ENCODE measurements at regions not wholly inside any gene's neighbourhood (a gene's known extent, or its start where the extent isn't known, plus 50 kb on each side); places are given as distances from the start of the nearest gene placed in this dataset.

- Histone ChIP-seq H3K9me3 (ENCODE audit: control insufficient read depth, insufficient read depth, low read depth, low read length) (no peaks in the 10 kb centered on the region), H3K4me3 (ENCODE audit: low read depth, low read length) (peak overlapping the region; percentile 13; the same call in 1 of the 2 replicates), H3K4me1 (ENCODE audit: control insufficient read depth, insufficient read depth, low read length) (peaks cover 12% of the 10 kb centered on the region), H3K36me3 (ENCODE audit: control insufficient read depth in 2 of 2, insufficient read depth in 1 of 2, low read length in 2 of 2) (no peaks in the 10 kb centered on the region), H3K27ac (ENCODE audit: extremely low read depth, low read depth, low read length) (peak overlapping the region; percentile 47; the same call in 1 of the 2 replicates)
- POLR2A ChIA-PET, result interaction anchor here (0.6 kb wide), 1 partner anchor 554 kb away, joined by 4 read pairs; no protein-coding TSS in a partner anchor
- CTCF ChIA-PET, result no interaction called here
- TF ChIP-seq, protein P1, sequence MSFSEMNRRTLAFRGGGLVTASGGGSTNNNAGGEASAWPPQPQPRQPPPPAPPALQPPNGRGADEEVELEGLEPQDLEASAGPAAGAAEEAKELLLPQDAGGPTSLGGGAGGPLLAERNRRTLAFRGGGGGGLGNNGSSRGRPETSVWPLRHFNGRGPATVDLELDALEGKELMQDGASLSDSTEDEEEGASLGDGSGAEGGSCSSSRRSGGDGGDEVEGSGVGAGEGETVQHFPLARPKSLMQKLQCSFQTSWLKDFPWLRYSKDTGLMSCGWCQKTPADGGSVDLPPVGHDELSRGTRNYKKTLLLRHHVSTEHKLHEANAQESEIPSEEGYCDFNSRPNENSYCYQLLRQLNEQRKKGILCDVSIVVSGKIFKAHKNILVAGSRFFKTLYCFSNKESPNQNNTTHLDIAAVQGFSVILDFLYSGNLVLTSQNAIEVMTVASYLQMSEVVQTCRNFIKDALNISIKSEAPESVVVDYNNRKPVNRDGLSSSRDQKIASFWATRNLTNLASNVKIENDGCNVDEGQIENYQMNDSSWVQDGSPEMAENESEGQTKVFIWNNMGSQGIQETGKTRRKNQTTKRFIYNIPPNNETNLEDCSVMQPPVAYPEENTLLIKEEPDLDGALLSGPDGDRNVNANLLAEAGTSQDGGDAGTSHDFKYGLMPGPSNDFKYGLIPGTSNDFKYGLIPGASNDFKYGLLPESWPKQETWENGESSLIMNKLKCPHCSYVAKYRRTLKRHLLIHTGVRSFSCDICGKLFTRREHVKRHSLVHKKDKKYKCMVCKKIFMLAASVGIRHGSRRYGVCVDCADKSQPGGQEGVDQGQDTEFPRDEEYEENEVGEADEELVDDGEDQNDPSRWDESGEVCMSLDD (tag by site-specific recombination; IDR thresholded peaks at IDR 0.05), result no peak
- no peak for TF ChIP-seq MEIS1 (CRISPR knock-in tag; IDR thresholded peaks at IDR 0.05; ENCODE audit: borderline replicate concordance)
- no peak for TF ChIP-seq SALL2 (tag by site-specific recombination; IDR thresholded peaks at IDR 0.05; ENCODE audit: borderline replicate concordance)
- TF ChIP-seq, protein P2, sequence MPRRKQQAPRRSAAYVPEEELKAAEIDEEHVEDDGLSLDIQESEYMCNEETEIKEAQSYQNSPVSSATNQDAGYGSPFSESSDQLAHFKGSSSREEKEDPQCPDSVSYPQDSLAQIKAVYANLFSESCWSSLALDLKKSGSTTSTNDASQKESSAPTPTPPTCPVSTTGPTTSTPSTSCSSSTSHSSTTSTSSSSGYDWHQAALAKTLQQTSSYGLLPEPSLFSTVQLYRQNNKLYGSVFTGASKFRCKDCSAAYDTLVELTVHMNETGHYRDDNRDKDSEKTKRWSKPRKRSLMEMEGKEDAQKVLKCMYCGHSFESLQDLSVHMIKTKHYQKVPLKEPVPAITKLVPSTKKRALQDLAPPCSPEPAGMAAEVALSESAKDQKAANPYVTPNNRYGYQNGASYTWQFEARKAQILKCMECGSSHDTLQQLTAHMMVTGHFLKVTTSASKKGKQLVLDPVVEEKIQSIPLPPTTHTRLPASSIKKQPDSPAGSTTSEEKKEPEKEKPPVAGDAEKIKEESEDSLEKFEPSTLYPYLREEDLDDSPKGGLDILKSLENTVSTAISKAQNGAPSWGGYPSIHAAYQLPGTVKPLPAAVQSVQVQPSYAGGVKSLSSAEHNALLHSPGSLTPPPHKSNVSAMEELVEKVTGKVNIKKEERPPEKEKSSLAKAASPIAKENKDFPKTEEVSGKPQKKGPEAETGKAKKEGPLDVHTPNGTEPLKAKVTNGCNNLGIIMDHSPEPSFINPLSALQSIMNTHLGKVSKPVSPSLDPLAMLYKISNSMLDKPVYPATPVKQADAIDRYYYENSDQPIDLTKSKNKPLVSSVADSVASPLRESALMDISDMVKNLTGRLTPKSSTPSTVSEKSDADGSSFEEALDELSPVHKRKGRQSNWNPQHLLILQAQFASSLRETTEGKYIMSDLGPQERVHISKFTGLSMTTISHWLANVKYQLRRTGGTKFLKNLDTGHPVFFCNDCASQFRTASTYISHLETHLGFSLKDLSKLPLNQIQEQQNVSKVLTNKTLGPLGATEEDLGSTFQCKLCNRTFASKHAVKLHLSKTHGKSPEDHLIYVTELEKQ (tag by site-specific recombination; IDR thresholded peaks at IDR 0.05; ENCODE audit: borderline replicate concordance), result no peak
- peak; percentile 41; the same call in 1 of the 2 replicates for TF ChIP-seq ZFHX2 (tag by site-specific recombination; conservative IDR thresholded peaks at IDR 0.05)
- TF ChIP-seq ZNF157 (tag by site-specific recombination; IDR thresholded peaks at IDR 0.05), result no peak
- TF ChIP-seq, protein P3, sequence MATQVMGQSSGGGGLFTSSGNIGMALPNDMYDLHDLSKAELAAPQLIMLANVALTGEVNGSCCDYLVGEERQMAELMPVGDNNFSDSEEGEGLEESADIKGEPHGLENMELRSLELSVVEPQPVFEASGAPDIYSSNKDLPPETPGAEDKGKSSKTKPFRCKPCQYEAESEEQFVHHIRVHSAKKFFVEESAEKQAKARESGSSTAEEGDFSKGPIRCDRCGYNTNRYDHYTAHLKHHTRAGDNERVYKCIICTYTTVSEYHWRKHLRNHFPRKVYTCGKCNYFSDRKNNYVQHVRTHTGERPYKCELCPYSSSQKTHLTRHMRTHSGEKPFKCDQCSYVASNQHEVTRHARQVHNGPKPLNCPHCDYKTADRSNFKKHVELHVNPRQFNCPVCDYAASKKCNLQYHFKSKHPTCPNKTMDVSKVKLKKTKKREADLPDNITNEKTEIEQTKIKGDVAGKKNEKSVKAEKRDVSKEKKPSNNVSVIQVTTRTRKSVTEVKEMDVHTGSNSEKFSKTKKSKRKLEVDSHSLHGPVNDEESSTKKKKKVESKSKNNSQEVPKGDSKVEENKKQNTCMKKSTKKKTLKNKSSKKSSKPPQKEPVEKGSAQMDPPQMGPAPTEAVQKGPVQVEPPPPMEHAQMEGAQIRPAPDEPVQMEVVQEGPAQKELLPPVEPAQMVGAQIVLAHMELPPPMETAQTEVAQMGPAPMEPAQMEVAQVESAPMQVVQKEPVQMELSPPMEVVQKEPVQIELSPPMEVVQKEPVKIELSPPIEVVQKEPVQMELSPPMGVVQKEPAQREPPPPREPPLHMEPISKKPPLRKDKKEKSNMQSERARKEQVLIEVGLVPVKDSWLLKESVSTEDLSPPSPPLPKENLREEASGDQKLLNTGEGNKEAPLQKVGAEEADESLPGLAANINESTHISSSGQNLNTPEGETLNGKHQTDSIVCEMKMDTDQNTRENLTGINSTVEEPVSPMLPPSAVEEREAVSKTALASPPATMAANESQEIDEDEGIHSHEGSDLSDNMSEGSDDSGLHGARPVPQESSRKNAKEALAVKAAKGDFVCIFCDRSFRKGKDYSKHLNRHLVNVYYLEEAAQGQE (tag by site-specific recombination; IDR thresholded peaks at IDR 0.05), result no peak
- 0 out of 2 replicates have a peak, but pooled peaks have one; percentile 20 for TF ChIP-seq TRIM28 (IDR thresholded peaks at IDR 0.05; ENCODE audit: borderline replicate concordance, low read length)
- no peak for TF ChIP-seq ZXDB (tag by site-specific recombination; IDR thresholded peaks at IDR 0.05)
- TF ChIP-seq ZFP3 (tag by site-specific recombination; IDR thresholded peaks at IDR 0.05; ENCODE audit: low read depth), result no peak
- TF ChIP-seq ZNF423 (tag by site-specific recombination; IDR thresholded peaks at IDR 0.05), result no peak
- TF ChIP-seq SP7 (tag by site-specific recombination; IDR thresholded peaks at IDR 0.05), result peak; percentile 79
- no peak for TF ChIP-seq BCL11B (tag by site-specific recombination; IDR thresholded peaks at IDR 0.05; ENCODE audit: low read depth)
- TF ChIP-seq TCF7L2 (IDR thresholded peaks at IDR 0.05; ENCODE audit: borderline replicate concordance, low read depth, low read length), result peak; percentile 79
- TF ChIP-seq, protein P4, sequence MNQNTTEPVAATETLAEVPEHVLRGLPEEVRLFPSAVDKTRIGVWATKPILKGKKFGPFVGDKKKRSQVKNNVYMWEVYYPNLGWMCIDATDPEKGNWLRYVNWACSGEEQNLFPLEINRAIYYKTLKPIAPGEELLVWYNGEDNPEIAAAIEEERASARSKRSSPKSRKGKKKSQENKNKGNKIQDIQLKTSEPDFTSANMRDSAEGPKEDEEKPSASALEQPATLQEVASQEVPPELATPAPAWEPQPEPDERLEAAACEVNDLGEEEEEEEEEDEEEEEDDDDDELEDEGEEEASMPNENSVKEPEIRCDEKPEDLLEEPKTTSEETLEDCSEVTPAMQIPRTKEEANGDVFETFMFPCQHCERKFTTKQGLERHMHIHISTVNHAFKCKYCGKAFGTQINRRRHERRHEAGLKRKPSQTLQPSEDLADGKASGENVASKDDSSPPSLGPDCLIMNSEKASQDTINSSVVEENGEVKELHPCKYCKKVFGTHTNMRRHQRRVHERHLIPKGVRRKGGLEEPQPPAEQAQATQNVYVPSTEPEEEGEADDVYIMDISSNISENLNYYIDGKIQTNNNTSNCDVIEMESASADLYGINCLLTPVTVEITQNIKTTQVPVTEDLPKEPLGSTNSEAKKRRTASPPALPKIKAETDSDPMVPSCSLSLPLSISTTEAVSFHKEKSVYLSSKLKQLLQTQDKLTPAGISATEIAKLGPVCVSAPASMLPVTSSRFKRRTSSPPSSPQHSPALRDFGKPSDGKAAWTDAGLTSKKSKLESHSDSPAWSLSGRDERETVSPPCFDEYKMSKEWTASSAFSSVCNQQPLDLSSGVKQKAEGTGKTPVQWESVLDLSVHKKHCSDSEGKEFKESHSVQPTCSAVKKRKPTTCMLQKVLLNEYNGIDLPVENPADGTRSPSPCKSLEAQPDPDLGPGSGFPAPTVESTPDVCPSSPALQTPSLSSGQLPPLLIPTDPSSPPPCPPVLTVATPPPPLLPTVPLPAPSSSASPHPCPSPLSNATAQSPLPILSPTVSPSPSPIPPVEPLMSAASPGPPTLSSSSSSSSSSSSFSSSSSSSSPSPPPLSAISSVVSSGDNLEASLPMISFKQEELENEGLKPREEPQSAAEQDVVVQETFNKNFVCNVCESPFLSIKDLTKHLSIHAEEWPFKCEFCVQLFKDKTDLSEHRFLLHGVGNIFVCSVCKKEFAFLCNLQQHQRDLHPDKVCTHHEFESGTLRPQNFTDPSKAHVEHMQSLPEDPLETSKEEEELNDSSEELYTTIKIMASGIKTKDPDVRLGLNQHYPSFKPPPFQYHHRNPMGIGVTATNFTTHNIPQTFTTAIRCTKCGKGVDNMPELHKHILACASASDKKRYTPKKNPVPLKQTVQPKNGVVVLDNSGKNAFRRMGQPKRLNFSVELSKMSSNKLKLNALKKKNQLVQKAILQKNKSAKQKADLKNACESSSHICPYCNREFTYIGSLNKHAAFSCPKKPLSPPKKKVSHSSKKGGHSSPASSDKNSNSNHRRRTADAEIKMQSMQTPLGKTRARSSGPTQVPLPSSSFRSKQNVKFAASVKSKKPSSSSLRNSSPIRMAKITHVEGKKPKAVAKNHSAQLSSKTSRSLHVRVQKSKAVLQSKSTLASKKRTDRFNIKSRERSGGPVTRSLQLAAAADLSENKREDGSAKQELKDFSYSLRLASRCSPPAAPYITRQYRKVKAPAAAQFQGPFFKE (tag by site-specific recombination; IDR thresholded peaks at IDR 0.05; ENCODE audit: borderline replicate concordance), result no peak
- no peak for TF ChIP-seq ZNF350 (tag by site-specific recombination; IDR thresholded peaks at IDR 0.05)
- TF ChIP-seq ZNF354C (tag by site-specific recombination; IDR thresholded peaks at IDR 0.05; ENCODE audit: borderline replicate concordance, low read depth), result no peak
- no peak for TF ChIP-seq ZNF114 (tag by site-specific recombination; IDR thresholded peaks at IDR 0.05)
- TF ChIP-seq PRDM1 (tag by site-specific recombination; IDR thresholded peaks at IDR 0.05), result no peak
- TF ChIP-seq ZNF335 (tag by site-specific recombination; conservative IDR thresholded peaks at IDR 0.05), result no peak
- no peak for TF ChIP-seq MYNN (tag by site-specific recombination; IDR thresholded peaks at IDR 0.05; ENCODE audit: borderline replicate concordance)
- TF ChIP-seq SETDB1 (IDR thresholded peaks at IDR 0.05; ENCODE audit: insufficient read length, low read length), result no peak
These were observed 137.7 kb upstream of the GRIA1 start for GRCh38 chr5:153352685-153353219.
